SK-N-MC (cell line): ENCODE measurements at regions not wholly inside any gene's neighbourhood (a gene's known extent, or its start where the extent isn't known, plus 50 kb on each side); places are given as distances from the start of the nearest gene placed in this dataset.

Source experiments
- EZH2 ChIP-seq: fragments of 200-600 bp; sonication (generic); IDR thresholded peaks from one replicate; pipeline ENCODE4 v1.6.1; 2017; ENCODE audit warnings: antibody characterized with exemption
- FOXP2 ChIP-seq: optimal IDR thresholded peaks from 2 replicates; pipeline ENCODE3; 2011; ENCODE audit warnings: mild to moderate bottlenecking, moderate library complexity; ENCODE audit not compliant: insufficient read depth; ENCODE audit errors: extremely low read length, control extremely low read depth
- POLR2AphosphoS5 ChIP-seq: IDR thresholded peaks from 2 replicates; pipeline ENCODE4 v1.6.1; 2012; ENCODE audit warnings: mild to moderate bottlenecking, low read depth, low read length, borderline replicate concordance

GRCh38 chr7:24123076-24123475, 160.9 kb upstream of the NPY start:
- TF ChIP-seq POLR2AphosphoS5 (no peak), EZH2 (no peak), FOXP2 (no peak)
